ENCODE measurements at regions not wholly inside any gene's neighbourhood (a gene's known extent, or its start where the extent isn't known, plus 50 kb on each side); places are given as distances from the start of the nearest gene placed in this dataset.

- TF ChIP-seq, protein P1, sequence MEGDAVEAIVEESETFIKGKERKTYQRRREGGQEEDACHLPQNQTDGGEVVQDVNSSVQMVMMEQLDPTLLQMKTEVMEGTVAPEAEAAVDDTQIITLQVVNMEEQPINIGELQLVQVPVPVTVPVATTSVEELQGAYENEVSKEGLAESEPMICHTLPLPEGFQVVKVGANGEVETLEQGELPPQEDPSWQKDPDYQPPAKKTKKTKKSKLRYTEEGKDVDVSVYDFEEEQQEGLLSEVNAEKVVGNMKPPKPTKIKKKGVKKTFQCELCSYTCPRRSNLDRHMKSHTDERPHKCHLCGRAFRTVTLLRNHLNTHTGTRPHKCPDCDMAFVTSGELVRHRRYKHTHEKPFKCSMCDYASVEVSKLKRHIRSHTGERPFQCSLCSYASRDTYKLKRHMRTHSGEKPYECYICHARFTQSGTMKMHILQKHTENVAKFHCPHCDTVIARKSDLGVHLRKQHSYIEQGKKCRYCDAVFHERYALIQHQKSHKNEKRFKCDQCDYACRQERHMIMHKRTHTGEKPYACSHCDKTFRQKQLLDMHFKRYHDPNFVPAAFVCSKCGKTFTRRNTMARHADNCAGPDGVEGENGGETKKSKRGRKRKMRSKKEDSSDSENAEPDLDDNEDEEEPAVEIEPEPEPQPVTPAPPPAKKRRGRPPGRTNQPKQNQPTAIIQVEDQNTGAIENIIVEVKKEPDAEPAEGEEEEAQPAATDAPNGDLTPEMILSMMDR (IDR thresholded peaks at IDR 0.05) = no peak
- TF ChIP-seq ZFX (IDR thresholded peaks at IDR 0.05; ENCODE audit: borderline replicate concordance) = no peak
These were observed 1423.9 kb downstream of the BRD1 start for GRCh38 chr22:48403521-48404403.
